GM12874 (cell line): ENCODE measurements at regions not wholly inside any gene's neighbourhood (a gene's known extent, or its start where the extent isn't known, plus 50 kb on each side); places are given as distances from the start of the nearest gene placed in this dataset.

ENCODE experiments used
- TF ChIP-seq, protein P1 (sequence below): IDR thresholded peaks from 2 replicates; pipeline ENCODE4 v1.5.1; 2011; ENCODE audit warnings: low read depth, mild to moderate bottlenecking, control low read depth, low read length, moderate library complexity; ENCODE audit not compliant: insufficient read depth

DNA sequence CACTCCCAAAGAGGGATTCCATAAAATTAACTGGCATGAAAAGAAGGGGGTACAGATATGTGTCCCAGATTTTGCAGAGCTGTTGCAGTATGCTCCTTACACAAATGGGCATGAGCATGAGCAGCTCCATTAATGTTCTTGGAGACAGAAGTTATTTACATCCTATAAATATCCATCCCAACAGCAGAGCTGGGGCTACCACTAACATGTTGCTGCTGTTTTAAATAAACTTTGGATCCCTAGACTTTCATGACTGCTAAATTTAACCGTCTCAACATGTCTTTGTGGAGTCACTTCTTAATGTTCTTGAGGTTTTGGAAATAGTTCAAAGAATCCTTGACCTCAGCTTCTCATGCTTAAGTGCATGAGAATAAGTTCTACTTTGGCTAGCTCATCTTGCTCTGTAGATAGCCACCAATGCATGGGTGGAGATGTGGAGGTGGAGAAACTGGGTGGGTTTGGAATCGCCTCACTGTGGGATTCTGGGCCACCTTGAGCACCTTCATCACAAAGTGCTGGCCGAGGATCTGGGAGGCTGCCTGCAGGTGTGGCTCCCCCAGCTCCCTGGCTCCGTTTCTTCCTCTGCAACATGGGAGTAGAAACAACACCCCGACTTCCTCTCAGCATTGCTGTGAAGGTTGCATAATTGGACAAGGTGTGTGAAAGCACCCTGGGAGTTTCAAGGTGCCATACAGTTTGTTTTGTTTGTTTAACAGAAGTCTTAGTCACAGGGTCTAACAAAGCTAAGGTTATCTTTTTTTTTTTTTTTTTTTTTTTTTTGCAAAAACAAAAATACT lies 307.2 kb downstream of the MYCN start:
- TF ChIP-seq, protein P1, sequence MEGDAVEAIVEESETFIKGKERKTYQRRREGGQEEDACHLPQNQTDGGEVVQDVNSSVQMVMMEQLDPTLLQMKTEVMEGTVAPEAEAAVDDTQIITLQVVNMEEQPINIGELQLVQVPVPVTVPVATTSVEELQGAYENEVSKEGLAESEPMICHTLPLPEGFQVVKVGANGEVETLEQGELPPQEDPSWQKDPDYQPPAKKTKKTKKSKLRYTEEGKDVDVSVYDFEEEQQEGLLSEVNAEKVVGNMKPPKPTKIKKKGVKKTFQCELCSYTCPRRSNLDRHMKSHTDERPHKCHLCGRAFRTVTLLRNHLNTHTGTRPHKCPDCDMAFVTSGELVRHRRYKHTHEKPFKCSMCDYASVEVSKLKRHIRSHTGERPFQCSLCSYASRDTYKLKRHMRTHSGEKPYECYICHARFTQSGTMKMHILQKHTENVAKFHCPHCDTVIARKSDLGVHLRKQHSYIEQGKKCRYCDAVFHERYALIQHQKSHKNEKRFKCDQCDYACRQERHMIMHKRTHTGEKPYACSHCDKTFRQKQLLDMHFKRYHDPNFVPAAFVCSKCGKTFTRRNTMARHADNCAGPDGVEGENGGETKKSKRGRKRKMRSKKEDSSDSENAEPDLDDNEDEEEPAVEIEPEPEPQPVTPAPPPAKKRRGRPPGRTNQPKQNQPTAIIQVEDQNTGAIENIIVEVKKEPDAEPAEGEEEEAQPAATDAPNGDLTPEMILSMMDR: no peak

DNA sequence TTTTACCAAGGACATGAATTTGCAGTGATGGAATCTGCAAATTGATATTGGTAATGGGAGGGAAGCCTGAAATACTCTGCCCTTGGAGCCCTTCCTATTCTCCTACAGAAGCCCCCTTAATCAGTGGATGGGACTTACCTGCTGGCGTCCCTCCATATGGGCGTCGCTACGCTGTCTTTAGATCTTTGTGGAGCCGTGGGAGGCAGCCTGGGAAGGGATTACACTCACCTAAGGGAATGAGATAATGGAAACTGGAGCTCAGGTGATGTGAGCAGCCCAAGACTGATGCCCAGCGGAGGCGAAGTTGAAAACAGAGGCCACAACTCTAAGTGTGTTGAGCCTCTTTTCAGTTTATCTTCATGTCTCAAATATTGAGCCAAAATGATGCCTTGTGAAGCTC lies 306.6 kb downstream of the MYCN start:
- TF ChIP-seq, protein P1: no peak

DNA sequence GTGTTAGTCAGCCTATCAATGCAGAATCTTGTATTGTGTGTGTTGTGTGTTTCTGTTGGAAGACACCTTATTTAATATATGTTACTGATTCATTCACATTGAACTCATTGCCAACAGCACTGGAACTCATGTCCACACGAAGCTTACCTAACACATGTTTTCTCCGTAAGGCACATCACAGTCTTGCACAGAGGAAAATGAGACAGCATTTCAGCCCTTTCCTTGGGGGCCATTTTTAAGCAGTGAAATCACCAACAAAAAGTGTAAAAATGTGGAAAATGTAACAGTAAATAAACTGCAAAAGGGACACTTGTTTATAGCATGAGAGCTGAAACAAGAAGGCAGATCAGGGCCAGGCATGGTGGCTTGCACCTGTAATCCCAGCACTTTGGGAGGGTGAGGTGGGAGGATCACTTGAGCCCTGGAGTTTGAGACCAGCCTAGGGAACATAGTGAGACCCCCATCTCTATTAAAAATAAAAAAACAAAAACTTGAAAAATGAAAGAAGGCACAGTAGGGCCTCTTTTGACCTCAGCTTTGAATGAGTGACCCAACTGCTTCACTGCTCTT lies 306.0 kb downstream of the MYCN start:
- TF ChIP-seq, protein P1: no peak

DNA sequence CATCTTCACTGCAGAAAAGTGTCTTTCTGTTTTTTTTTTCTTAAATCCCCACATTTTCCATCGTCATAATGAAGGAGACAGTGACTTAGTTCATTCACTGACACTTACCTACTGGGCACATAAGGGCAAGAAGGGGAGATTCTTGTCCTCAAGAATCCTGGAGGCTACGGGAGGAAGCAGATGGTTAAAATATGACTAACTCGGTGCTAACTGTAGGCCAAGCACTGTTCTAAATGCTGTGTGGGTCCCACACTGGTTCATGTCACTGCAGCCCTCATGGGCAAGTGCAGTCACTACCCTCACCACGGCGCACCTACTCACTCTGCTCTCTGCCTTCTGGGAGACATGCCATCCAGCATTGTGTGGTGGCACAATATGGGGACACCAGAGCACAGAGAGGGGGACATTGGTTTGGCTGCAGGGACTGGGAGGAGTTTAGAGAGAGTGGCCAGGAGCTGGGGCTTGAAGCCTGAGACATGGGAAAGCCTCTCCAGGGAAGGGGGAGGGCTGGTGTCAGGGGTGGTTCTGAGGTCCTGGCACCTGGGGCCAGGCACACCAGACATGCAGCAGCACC lies 305.2 kb downstream of the MYCN start:
- TF ChIP-seq, protein P1: no peak

DNA sequence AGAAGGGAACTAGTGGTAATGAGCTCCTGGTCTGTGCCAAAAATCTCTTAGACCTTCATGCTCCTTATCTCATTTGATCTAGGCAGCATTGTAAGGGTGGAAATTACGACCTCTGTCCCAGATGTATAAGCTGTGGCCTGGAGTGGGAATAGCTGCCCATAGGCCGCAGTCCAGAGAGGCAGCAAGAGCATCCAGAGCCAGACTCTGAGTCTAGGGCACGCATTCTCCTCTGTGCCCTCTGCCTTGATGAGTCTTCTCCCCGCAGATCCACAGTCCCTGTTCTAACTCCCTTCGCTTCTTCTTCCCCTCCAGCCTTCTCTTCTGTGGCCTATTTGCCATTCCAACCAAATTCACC lies 304.6 kb downstream of the MYCN start:
- TF ChIP-seq, protein P1: no peak

DNA sequence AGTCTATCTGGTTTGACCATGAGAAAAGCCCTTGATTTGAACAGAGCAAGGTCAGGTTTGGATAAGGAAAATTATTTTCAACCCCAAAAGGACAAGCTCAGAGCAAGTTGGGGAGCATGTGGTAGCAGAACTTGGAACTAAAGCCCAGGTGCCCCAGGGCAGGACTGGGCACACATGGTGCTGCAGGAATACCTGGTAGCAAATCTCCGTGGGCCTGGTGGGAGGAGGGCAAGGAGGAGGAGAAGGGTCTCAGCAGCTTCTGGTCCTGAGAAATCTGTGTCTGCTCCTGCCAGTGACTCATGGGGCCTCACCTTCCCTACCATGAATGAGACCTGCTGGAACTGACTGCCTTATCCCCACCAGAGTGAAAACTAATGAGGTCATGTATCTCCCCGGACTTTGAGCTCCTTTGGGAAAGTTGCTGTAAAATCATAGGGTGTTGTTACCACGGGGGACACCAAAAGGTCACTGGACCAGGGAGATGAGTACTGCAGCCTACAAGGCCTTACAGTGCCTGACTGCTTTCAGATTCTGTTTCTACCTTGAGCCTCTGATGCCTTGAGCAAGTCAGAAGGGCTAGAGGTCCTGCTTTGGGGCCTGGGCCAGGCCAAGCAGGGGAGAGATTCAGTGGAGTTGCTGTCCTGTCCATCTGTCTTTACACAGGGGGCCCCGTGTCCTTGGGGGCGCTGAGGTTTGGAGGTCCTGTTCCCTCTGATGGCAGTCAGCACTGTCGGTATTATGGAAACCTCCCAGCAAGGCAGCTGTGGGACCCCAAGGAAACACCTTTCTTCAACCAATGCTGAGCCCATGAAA lies 304.0 kb downstream of the MYCN start:
- TF ChIP-seq, protein P1: no peak

DNA sequence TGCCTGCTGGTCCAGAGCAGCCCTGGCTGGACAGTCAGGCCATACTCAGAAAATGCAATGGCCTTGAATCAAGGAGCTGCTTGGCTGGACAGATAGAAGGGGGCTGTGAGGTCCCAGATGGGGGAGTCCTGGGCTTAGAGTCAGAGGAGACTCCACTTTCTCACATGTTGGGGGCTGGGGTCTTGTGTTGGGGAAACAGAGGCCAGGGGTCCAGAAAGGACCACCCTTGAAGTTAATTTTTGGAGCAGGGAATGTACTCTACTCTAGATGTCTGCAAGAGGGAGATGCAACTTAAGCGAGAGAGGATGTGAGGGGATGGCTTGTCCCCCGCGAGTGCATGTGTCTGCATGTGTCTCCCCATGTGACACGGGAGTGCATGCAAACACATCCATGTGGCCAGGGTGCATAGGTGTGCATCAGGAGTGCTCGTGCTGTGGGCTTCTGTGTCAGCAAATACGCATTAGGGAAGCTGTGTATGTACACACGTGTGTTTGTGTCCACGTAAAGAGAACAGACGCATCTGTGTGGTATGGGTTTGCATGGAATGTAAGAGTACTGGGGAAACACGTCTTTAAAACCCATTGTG lies 303.2 kb downstream of the MYCN start:
- TF ChIP-seq, protein P1: no peak
